ENCODE measurements at regions not wholly inside any gene's neighbourhood (a gene's known extent, or its start where the extent isn't known, plus 50 kb on each side); places are given as distances from the start of the nearest gene placed in this dataset.
A peak's percentile ranks its signal among the peaks of the same experiment; 100 is the strongest.

GRCh38 chr21:27564684-27565301, 597.9 kb upstream of the ADAMTS5 start:
- DNase-seq (ENCODE audit: low read depth, low spot score) = no peak
- POLR2A ChIA-PET = interaction anchor here (0.7 to 1.8 kb wide), 2 partner anchors 719 to 720 kb away, joined by 3 to 4 read pairs; partner anchors contain the start of gene ADAMTS1
- peak; percentile 52 for TF ChIP-seq CTCF (IDR thresholded peaks at IDR 0.05; ENCODE audit: insufficient read depth, low read length, missing control alignments)

GRCh38 chr21:27562303-27562702, 595.4 kb upstream of the ADAMTS5 start:
- DNase-seq (ENCODE audit: low read depth, low spot score) = no peak
- no peak overlapping the region for H3K4me3 ChIP-seq (ENCODE audit: low read depth, low read length)
- CTCF ChIA-PET = no interaction called here
- POLR2A ChIA-PET = no interaction called here
- TF ChIP-seq CTCF (IDR thresholded peaks at IDR 0.05; ENCODE audit: insufficient read depth, low read length, missing control alignments) = no peak

More at GRCh38 chr21:27564684-27565301, 597.9 kb upstream of the ADAMTS5 start:
- no peak overlapping the region for H3K4me3 ChIP-seq (ENCODE audit: low read depth, low read length)
- CTCF ChIA-PET = interaction anchor here (0.7 to 4.0 kb wide), 44 partner anchors 9 to 1180 kb away, joined by 3 to 46 read pairs (median 3); no protein-coding TSS in a partner anchor

GRCh38 chr21:27561116-27561515, 594.2 kb upstream of the ADAMTS5 start:
- ChIA-PET POLR2A (no interaction called here), CTCF (interaction anchor here (1.1 kb wide), 1 partner anchor 712 kb away, joined by 3 read pairs; no protein-coding TSS in a partner anchor)
- no peak overlapping the region for H3K4me3 ChIP-seq (ENCODE audit: low read depth, low read length)
- TF ChIP-seq CTCF (IDR thresholded peaks at IDR 0.05; ENCODE audit: insufficient read depth, low read length, missing control alignments) = no peak
- DNase-seq (ENCODE audit: low read depth, low spot score) = no peak

GRCh38 chr21:27557356-27557755, 590.5 kb upstream of the ADAMTS5 start:
- ChIA-PET POLR2A (no interaction called here), CTCF (interaction anchor here (1.4 kb wide), 1 partner anchor 144 kb away, joined by 3 read pairs; no protein-coding TSS in a partner anchor)
- DNase-seq (ENCODE audit: low read depth, low spot score) = no peak
- no peak overlapping the region for H3K4me3 ChIP-seq (ENCODE audit: low read depth, low read length)
- TF ChIP-seq CTCF (IDR thresholded peaks at IDR 0.05; ENCODE audit: insufficient read depth, low read length, missing control alignments) = no peak

GRCh38 chr21:27555996-27556395, 589.1 kb upstream of the ADAMTS5 start:
- no peak overlapping the region for H3K4me3 ChIP-seq (ENCODE audit: low read depth, low read length)
- DNase-seq (ENCODE audit: low read depth, low spot score) = no peak
- ChIA-PET CTCF (interaction anchor here (0.6 to 1.6 kb wide), 2 partner anchors 10 to 1078 kb away, joined by 3 to 7 read pairs; no protein-coding TSS in a partner anchor), POLR2A (no interaction called here)
- TF ChIP-seq CTCF (IDR thresholded peaks at IDR 0.05; ENCODE audit: insufficient read depth, low read length, missing control alignments) = no peak

GRCh38 chr21:27550287-27550686, 583.4 kb upstream of the ADAMTS5 start:
- POLR2A ChIA-PET = no interaction called here
- TF ChIP-seq CTCF (IDR thresholded peaks at IDR 0.05; ENCODE audit: insufficient read depth, low read length, missing control alignments) = no peak
- DNase-seq (ENCODE audit: low read depth, low spot score) = no peak
- H3K4me3 ChIP-seq (ENCODE audit: low read depth, low read length) = no peak overlapping the region
- CTCF ChIA-PET = no interaction called here

Data from AG04449 (cell line).